SJSA1 (cell line): ENCODE measurements at regions not wholly inside any gene's neighbourhood (a gene's known extent, or its start where the extent isn't known, plus 50 kb on each side); places are given as distances from the start of the nearest gene placed in this dataset.

Source experiments
- DNase-seq, 2 experiments: peaks; one replicate each; pipeline ENCODE4 v3.0.0-alpha.2; 2015 to 2020; ENCODE audit warnings: low spot score in 2 of 2, low read depth in 1 of 2
- H3K27ac ChIP-seq: fragments of 250-450 bp; sonication (Bioruptor Pico); 2 replicates; pipeline ENCODE4 v1.5.1; 2020; ENCODE audit warnings: mild to moderate bottlenecking, moderate library complexity
- H3K27me3 ChIP-seq: fragments of 250-450 bp; sonication (Bioruptor Pico); replicated peaks from 2 replicates; pipeline ENCODE4 v1.5.1; 2020; ENCODE audit warnings: mild to moderate bottlenecking, moderate library complexity
- H3K36me3 ChIP-seq: fragments of 250-450 bp; sonication (Bioruptor Pico); 2 replicates; pipeline ENCODE4 v1.5.1; 2020; ENCODE audit warnings: mild to moderate bottlenecking
- H3K4me1 ChIP-seq: fragments of 250-450 bp; sonication (Bioruptor Pico); replicated peaks from 2 replicates; pipeline ENCODE4 v1.6.1; 2021; ENCODE audit warnings: mild to moderate bottlenecking
- H3K4me3 ChIP-seq: fragments of 250-450 bp; sonication (Bioruptor Pico); 2 replicates; pipeline ENCODE4 v1.5.1; 2020; ENCODE audit warnings: mild to moderate bottlenecking
- H3K9me3 ChIP-seq: fragments of 250-450 bp; sonication (Bioruptor Pico); replicated peaks from 2 replicates; pipeline ENCODE4 v1.5.1; 2020; ENCODE audit warnings: mild to moderate bottlenecking

DNA sequence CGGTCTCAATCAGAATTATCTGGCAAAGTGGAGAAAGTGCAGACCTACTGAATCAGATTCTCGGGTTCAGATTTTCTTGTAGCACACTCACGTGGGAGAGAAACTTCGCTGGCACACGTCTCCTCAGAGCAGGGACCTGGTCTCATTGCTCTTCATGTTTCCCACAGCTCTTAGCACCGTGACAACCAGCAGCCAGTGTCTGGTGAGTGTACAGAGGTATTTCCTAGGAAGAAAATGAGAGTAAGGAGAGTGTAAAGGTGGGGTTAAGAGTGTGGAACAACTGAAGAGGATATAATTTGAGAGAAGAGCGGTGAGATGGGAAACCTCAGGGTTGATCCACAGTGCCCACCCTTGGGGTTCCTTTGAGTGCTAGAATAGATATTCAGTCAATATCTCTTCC is 89.2 kb downstream of the ARF6 start:
- Histone ChIP-seq H3K27me3 (no peaks in the 10 kb centered on the region), H3K27ac (peak overlapping the region; percentile 48), H3K4me3 (no peak overlapping the region), H3K9me3 (no peaks in the 10 kb centered on the region), H3K36me3 (no peaks in the 10 kb centered on the region), H3K4me1 (peaks cover 45% of the 10 kb centered on the region)
- DNase-seq = no peak

DNA sequence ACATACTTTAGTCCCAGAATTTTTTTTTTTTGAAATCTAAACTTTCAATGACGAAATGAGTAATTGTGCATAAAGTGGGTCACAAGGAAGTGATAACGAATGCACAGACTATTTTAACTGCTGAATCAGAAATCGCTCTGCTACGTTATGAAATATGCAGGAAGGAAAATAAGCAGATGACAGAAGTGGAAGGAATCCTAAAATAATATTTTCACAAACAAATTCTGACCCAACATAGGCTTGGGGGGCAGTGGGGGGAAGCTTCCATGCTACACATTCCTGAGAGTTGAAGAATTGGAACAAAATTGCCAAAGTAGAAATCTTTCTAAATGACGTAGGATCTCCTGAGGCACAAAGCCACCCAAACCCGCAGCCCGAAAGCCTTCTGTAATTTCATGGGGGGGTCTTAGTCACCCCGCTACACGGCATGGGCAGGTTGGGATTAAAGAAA is 89.6 kb downstream of the ARF6 start:
- Histone ChIP-seq H3K4me1 (peaks cover 48% of the 10 kb centered on the region), H3K36me3 (no peaks in the 10 kb centered on the region), H3K9me3 (no peaks in the 10 kb centered on the region), H3K27me3 (no peaks in the 10 kb centered on the region), H3K27ac (peak overlapping the region; percentile 48), H3K4me3 (no peak overlapping the region)
- DNase-seq = peak; percentile 55 to 72

DNA sequence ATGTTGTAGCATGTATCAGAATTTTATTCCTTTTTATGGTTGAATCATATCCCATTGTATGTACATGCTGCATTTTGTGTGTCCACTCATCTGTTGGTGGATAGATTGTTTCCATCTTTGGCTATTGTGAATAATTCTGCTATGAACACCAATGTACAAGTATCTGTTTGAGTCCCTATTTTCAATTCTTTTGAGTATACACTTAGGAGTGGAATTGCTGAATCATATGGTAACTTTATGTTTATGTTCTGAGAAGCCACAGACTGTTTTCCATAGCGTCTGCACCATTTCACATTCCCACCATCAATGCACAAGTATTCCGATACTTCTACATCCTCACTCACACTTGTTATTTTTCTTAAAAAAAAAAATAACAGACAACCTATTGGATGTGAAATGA is 91.5 kb downstream of the ARF6 start:
- H3K9me3 ChIP-seq = no peaks in the 10 kb centered on the region
- H3K27ac ChIP-seq = 0 out of 2 replicates have a peak overlapping the region, but pooled peaks have one; percentile 26
- no peak overlapping the region for H3K4me3 ChIP-seq
- peaks cover 59% of the 10 kb centered on the region for H3K4me1 ChIP-seq
- H3K27me3 ChIP-seq = no peaks in the 10 kb centered on the region
- H3K36me3 ChIP-seq = no peaks in the 10 kb centered on the region
- DNase-seq = no peak

DNA sequence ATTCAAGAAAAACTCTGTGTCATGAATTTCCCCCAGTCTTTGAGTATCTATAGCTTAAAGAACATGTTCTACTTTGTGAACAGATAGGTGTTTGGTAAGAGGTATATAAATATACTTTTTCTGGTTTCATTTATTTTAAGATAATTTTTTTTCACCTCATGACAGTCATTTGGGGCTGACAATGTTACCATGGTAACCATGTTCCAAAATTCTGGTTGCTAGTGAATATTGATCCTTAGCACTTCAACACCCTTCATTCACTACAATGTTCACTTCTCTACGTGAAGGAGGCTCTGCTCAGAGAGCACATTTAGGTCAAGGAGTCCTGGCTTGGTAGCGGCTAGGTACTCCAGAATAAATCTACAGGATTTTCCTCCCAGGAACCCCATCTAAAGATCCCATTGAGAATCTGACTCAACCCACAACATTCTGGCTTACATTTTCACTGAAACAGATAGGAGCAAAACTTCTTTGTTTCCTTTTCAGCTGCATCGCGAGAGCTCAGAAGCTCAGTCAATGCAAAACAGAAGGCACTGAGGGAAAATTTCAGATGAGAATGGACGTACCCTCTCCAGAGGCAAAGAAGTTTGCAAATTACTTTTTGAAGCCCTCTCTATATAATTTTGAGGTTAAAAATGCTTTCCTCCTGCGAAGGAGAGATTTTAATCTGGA is 93.6 kb downstream of the ARF6 start:
- no peak overlapping the region for H3K4me3 ChIP-seq
- H3K27me3 ChIP-seq = no peaks in the 10 kb centered on the region
- peak overlapping the region; percentile 46 for H3K27ac ChIP-seq
- H3K4me1 ChIP-seq = peaks cover 64% of the 10 kb centered on the region
- no peak for DNase-seq
- no peaks in the 10 kb centered on the region for H3K36me3 ChIP-seq
- no peaks in the 10 kb centered on the region for H3K9me3 ChIP-seq

DNA sequence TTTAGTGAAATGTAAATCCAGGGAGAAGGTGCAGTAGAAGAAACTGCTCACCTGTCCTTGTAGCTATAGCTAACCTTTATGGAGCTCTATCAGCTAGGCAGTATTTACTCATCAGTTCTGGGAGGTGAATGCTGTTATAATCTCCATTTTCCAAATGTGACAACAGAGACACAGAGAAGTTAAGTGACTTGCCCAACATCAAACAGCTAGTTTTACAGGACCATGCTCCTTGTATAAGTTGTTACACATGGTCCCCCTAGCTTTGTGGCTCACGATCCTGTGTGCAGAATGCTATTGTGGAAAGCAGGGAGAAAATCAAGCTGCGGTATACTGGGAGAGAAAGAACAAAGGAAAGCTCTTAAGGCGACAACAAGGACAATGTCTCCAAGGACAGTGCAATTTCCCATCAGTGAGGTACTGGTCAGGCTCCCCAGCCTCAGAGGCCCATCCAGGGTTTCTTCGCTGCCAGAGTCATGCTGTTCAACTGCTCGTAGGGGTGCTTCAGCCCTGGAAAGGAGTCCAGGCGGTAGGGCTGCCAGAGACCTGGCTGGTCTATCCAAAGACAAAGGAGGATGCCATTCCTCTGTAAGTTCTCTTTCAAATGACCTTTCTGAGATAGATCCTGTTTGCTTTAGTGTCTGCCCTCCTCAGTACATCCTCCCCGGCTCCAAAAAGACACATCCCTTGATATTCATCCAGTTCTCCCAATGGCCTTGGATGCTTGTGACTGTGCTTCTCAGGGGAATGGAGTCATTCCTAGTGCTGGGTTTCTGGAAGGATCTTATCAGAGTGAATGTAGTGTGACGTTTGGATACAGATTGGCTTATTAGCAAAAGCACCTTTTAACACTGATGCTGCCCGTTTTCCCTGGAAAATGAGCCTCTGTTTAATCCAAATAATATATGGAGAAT is 95.5 kb downstream of the ARF6 start:
- Histone ChIP-seq H3K9me3 (no peaks in the 10 kb centered on the region), H3K27me3 (no peaks in the 10 kb centered on the region), H3K27ac (peak overlapping the region; percentile 46), H3K36me3 (no peaks in the 10 kb centered on the region), H3K4me3 (no peak overlapping the region), H3K4me1 (peaks cover 60% of the 10 kb centered on the region)
- no peak for DNase-seq

DNA sequence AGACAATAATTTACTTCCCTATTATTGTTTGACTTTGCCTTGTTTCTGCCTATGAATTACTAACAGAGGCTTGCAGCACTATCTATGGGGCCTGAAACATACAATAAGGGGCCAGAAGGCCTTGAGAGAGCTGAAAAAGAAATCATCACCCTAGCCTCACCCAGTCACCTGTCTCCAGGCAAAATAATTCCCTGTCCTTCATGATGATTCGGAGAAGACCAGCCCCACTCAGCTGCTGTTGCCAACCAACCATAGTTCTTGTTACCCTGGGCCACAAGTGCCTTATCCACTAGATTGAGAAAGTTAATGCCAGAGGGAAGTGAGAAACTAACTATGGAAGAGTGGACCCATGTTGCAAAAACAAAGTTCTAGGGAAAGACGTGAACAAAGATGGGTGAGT is 97.1 kb downstream of the ARF6 start:
- DNase-seq = no peak
- Histone ChIP-seq H3K27ac (no peak overlapping the region), H3K9me3 (no peaks in the 10 kb centered on the region), H3K36me3 (no peaks in the 10 kb centered on the region), H3K4me3 (no peak overlapping the region), H3K27me3 (no peaks in the 10 kb centered on the region), H3K4me1 (peaks cover 49% of the 10 kb centered on the region)

DNA sequence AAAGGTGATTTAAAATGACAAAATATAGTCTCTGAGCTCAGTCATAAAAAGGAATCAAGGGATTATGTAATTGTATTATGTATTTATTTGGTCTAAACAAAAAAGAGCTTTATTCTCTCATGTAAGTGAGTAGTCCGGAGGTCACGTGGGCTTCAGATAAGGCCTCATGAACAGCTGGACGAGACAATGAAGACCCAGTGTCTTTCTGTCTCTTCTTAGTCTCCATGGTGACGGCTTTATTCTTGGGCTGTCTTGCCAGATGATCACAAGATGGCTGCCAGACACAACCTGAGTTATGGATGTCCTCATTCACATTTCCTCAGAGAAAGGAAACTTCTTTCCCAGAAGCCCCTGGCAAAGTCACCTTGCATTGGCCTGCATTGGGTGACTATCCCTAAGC is 98.6 kb downstream of the ARF6 start:
- 0 out of 2 replicates have a peak overlapping the region, but pooled peaks have one; percentile 15 for H3K27ac ChIP-seq
- no peak overlapping the region for H3K4me3 ChIP-seq
- H3K4me1 ChIP-seq = peaks cover 42% of the 10 kb centered on the region
- no peak for DNase-seq
- no peaks in the 10 kb centered on the region for H3K36me3 ChIP-seq
- no peaks in the 10 kb centered on the region for H3K9me3 ChIP-seq
- H3K27me3 ChIP-seq = no peaks in the 10 kb centered on the region

DNA sequence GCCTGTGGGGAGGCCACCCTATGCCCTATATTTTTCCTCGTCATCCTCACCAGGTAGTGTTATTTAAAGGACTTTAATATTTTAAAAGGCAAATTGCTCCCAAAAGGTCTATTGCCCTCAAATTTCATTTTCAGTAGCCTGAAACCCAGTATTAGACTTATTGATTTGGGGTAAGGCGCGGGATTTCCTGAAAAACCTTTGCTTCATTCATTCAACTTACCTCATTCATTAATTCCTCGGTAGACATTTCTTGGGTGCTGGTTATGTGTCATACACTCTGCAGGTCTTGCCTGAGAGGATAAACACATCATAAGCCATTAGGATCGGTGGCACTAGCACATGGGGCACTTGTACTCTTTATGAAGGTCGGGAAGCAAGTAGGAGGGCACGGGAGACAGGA is 99.2 kb downstream of the ARF6 start:
- H3K27me3 ChIP-seq = no peaks in the 10 kb centered on the region
- no peaks in the 10 kb centered on the region for H3K9me3 ChIP-seq
- DNase-seq = no peak
- H3K36me3 ChIP-seq = no peaks in the 10 kb centered on the region
- H3K27ac ChIP-seq = no peak overlapping the region
- no peak overlapping the region for H3K4me3 ChIP-seq
- H3K4me1 ChIP-seq = peaks cover 37% of the 10 kb centered on the region

DNA sequence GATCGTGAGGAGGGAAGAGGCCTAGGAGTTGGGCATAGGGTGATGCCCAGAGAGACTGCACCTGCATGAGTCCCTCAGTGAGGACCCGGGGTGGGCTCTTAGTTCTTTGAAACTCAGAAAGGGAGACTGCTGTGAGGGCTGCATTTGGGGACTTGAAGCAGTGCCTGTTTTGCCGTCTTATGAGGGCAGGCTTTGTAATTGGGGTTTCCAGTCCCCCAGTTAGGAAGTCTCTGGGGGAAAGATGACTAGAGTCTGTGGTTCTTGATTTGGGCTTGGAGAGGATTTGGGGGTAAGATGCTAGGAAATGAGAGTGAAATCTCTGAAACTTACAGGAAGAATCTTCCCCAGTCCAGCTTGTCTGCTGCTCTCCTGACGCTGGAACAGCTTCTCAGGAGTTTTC is 99.6 kb downstream of the ARF6 start:
- no peak overlapping the region for H3K27ac ChIP-seq
- DNase-seq = no peak

DNA sequence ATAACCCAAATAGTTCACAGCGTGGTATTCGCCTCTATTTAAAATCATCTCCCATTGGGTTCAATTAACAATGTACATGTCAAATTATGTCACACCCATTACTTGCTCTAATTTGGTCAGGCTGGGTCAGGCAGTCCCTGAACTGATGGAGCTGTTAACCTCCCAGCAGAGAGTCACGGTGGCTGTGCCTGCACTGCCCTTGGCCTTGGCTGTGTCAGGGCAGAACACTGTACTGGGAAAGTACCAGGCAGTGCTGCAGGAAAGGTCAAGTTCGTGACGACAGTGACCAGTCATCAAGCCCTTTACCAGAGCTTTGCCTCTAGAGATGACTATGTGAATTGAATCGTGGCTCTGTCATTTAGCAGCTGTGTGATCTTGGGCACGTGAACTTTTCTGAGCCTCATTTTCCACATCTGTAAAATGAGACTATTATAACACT is 100.0 kb downstream of the ARF6 start:
- Histone ChIP-seq H3K27ac (no peak overlapping the region), H3K4me3 (no peak overlapping the region), H3K9me3 (no peaks in the 10 kb centered on the region), H3K36me3 (no peaks in the 10 kb centered on the region), H3K27me3 (no peaks in the 10 kb centered on the region), H3K4me1 (peaks cover 28% of the 10 kb centered on the region)
- DNase-seq = peak in 1 of 2 experiments; percentile 59

More for the DNA sequence above, 99.6 kb downstream of the ARF6 start:
- H3K27me3 ChIP-seq = no peaks in the 10 kb centered on the region
- H3K36me3 ChIP-seq = no peaks in the 10 kb centered on the region
- H3K9me3 ChIP-seq = no peaks in the 10 kb centered on the region
- H3K4me3 ChIP-seq = no peak overlapping the region
- H3K4me1 ChIP-seq = peaks cover 33% of the 10 kb centered on the region

DNA sequence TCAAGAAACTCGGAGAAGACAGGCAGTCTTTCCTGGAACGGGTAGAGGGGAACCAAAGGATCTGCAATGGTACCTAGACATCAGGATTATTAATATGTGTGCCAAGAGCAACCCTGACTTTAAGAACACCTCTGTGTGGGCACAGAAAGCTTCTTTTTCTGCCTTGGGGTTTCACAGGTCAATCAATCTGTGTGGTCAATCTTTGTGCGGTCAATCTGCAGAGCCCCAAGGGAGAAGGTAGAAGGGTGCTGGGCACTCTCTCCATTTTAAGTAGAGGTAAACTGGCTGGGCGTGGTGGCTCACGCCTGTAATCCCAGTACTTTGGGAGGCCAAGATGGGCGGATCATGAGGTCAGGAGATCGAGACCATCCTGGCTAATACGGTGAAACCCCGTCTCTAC is 100.7 kb downstream of the ARF6 start:
- no peaks in the 10 kb centered on the region for H3K9me3 ChIP-seq
- peaks cover 25% of the 10 kb centered on the region for H3K4me1 ChIP-seq
- DNase-seq = no peak
- H3K4me3 ChIP-seq = no peak overlapping the region
- H3K27ac ChIP-seq = no peak overlapping the region
- no peaks in the 10 kb centered on the region for H3K36me3 ChIP-seq
- H3K27me3 ChIP-seq = no peaks in the 10 kb centered on the region

DNA sequence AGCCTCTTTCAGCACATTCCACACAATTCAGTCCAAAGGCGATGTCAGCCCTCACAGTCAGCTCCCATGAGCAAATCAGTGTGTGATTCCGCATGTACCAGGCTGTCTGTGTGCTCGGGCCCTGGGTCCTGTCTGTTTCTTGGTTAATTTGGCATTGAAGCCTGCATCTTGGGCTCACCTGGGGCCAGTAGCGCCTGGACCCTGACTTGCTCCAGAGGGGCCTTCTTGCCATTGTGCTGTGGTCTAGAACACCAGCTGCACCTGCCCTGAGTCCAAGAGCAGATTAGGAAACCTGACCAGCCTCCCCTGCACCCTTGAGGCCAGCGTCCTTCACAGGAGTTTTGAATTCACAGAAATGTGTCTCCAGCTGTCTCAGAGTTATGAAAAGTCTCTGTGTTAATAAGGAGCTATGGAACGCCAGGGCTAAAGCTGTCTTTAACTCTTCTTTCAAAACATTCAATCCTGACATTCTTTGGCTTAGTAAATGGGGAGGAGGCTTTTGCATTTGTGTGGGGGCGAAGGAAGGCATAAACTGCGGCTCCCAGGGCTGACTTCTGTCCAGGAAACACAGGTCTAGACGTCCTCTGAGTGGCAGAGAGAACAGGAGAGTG is 102.2 kb downstream of the ARF6 start:
- no peak overlapping the region for H3K4me3 ChIP-seq
- H3K9me3 ChIP-seq = no peaks in the 10 kb centered on the region
- H3K4me1 ChIP-seq = peaks cover 38% of the 10 kb centered on the region
- no peaks in the 10 kb centered on the region for H3K36me3 ChIP-seq
- DNase-seq = no peak
- no peaks in the 10 kb centered on the region for H3K27me3 ChIP-seq
- H3K27ac ChIP-seq = no peak overlapping the region

DNA sequence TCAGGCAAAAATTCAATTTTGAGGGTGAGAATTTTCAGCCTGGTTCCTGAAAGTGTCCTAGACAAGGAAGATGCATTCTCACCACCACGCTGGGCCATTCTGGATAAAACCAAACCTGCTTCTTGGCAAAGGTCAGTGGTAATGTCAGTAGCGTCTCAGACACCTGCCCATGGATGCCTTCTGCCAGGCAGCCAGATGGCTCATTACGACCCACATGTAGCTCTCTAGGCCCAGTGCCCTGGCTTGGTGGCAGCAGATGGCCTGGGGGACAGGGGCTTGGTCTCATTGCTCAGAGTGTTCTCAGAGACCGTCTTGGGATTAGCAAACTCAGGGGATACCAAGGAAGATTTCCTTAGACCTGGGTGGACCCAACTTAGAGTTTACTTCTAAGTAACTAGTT is 105.1 kb downstream of the ARF6 start:
- Histone ChIP-seq H3K36me3 (no peaks in the 10 kb centered on the region; the same call in 1 of the 2 replicates), H3K9me3 (no peaks in the 10 kb centered on the region), H3K27ac (no peak overlapping the region), H3K4me3 (no peak overlapping the region), H3K27me3 (no peaks in the 10 kb centered on the region), H3K4me1 (peaks cover 53% of the 10 kb centered on the region)
- no peak for DNase-seq
